SKM-1 treated with dmso at 0.1 percent for 144 hours (cell line): ENCODE measurements at regions not wholly inside any gene's neighbourhood (a gene's known extent, or its start where the extent isn't known, plus 50 kb on each side); places are given as distances from the start of the nearest gene placed in this dataset.

ENCODE experiments used
- DNase-seq: peaks from one replicate; lab custom pipeline; 2025; ENCODE audit not compliant: unreplicated experiment; lab: John Stamatoyannopoulos, UW

GRCh38 chr22:27298332-27298731, 503.2 kb downstream of the MN1 start:
- no peak for DNase-seq

- DNase-seq, result no peak
Observed at GRCh38 chr22:27298742-27299141, 502.8 kb downstream of the MN1 start.

- no peak for DNase-seq
Observed at GRCh38 chr22:27299181-27300085, 502.1 kb downstream of the MN1 start.

GRCh38 chr22:27300536-27301285, 500.8 kb downstream of the MN1 start:
- no peak for DNase-seq

- no peak for DNase-seq
Observed at GRCh38 chr22:27302501-27302900, 499.1 kb downstream of the MN1 start.

GRCh38 chr22:27303718-27304117, 497.8 kb downstream of the MN1 start:
- no peak for DNase-seq

- DNase-seq, result no peak
Observed at GRCh38 chr22:27306771-27307170, 494.8 kb downstream of the MN1 start.

GRCh38 chr22:27307545-27308247, 493.9 kb downstream of the MN1 start:
- no peak for DNase-seq

GRCh38 chr22:27308513-27308912, 493.0 kb downstream of the MN1 start:
- DNase-seq, result no peak

- no peak for DNase-seq
Observed at GRCh38 chr22:27309697-27310096, 491.9 kb downstream of the MN1 start.

- DNase-seq, result no peak
Observed at GRCh38 chr22:27310966-27311697, 490.4 kb downstream of the MN1 start.

GRCh38 chr22:27311698-27312550, 489.6 kb downstream of the MN1 start:
- no peak for DNase-seq

- DNase-seq, result no peak
Observed at GRCh38 chr22:27312565-27312964, 489.0 kb downstream of the MN1 start.

GRCh38 chr22:27312966-27313855, 488.3 kb downstream of the MN1 start:
- no peak for DNase-seq

- DNase-seq, result no peak
Observed at GRCh38 chr22:27314276-27314807, 487.2 kb downstream of the MN1 start.

- no peak for DNase-seq
Observed at GRCh38 chr22:27315833-27316232, 485.7 kb downstream of the MN1 start.

GRCh38 chr22:27317096-27317495, 484.5 kb downstream of the MN1 start:
- no peak for DNase-seq

GRCh38 chr22:27317971-27318428, 483.6 kb downstream of the MN1 start:
- DNase-seq, result no peak

- no peak for DNase-seq
Observed at GRCh38 chr22:27318516-27318915, 483.0 kb downstream of the MN1 start.
